ENCODE measurements at regions not wholly inside any gene's neighbourhood (a gene's known extent, or its start where the extent isn't known, plus 50 kb on each side); places are given as distances from the start of the nearest gene placed in this dataset.

GRCh38 chr13:40394304-40394985 lies 272.0 kb downstream of the FOXO1 start:
- no peak for DNase-seq (ENCODE audit: low read depth in 3 of 3, low spot score in 2 of 3)

GRCh38 chr13:40398065-40398464 lies 268.4 kb downstream of the FOXO1 start:
- no peak for DNase-seq (ENCODE audit: low read depth in 3 of 3, low spot score in 2 of 3)

GRCh38 chr13:40399756-40400155 lies 266.7 kb downstream of the FOXO1 start:
- DNase-seq (ENCODE audit: low read depth in 3 of 3, low spot score in 2 of 3): no peak

- peak; percentile 72 to 76 (median 73) for DNase-seq (ENCODE audit: low read depth in 3 of 3, low spot score in 2 of 3)
These were observed 264.3 kb downstream of the FOXO1 start for GRCh38 chr13:40401911-40402776.

GRCh38 chr13:40402931-40403431 lies 263.5 kb downstream of the FOXO1 start:
- no peak for DNase-seq (ENCODE audit: low read depth in 3 of 3, low spot score in 2 of 3)

GRCh38 chr13:40403509-40404241 lies 262.8 kb downstream of the FOXO1 start:
- no peak for DNase-seq (ENCODE audit: low read depth in 3 of 3, low spot score in 2 of 3)

- no peak for DNase-seq (ENCODE audit: low read depth in 3 of 3, low spot score in 2 of 3)
These were observed 262.0 kb downstream of the FOXO1 start for GRCh38 chr13:40404407-40404806.

GRCh38 chr13:40404967-40405716 lies 261.3 kb downstream of the FOXO1 start:
- DNase-seq (ENCODE audit: low read depth in 3 of 3, low spot score in 2 of 3): no peak

- DNase-seq (ENCODE audit: low read depth in 3 of 3, low spot score in 2 of 3): no peak
These were observed 259.9 kb downstream of the FOXO1 start for GRCh38 chr13:40406405-40407120.

GRCh38 chr13:40407567-40407966 lies 258.9 kb downstream of the FOXO1 start:
- no peak for DNase-seq (ENCODE audit: low read depth in 3 of 3, low spot score in 2 of 3)

- no peak for DNase-seq (ENCODE audit: low read depth in 3 of 3, low spot score in 2 of 3)
These were observed 257.8 kb downstream of the FOXO1 start for GRCh38 chr13:40408602-40409001.

- no peak for DNase-seq (ENCODE audit: low read depth in 3 of 3, low spot score in 2 of 3)
These were observed 257.2 kb downstream of the FOXO1 start for GRCh38 chr13:40409278-40409677.

- DNase-seq (ENCODE audit: low read depth in 3 of 3, low spot score in 2 of 3): no peak
These were observed 256.1 kb downstream of the FOXO1 start for GRCh38 chr13:40410315-40410714.

- DNase-seq (ENCODE audit: low read depth in 3 of 3, low spot score in 2 of 3): no peak
These were observed 246.2 kb downstream of the FOXO1 start for GRCh38 chr13:40420160-40420740.

GRCh38 chr13:40422588-40423235 lies 243.7 kb downstream of the FOXO1 start:
- DNase-seq (ENCODE audit: low read depth in 3 of 3, low spot score in 2 of 3): no peak

- DNase-seq (ENCODE audit: low read depth in 3 of 3, low spot score in 2 of 3): no peak
These were observed 238.1 kb downstream of the FOXO1 start for GRCh38 chr13:40428354-40428753.

- no peak for DNase-seq (ENCODE audit: low read depth in 3 of 3, low spot score in 2 of 3)
These were observed 236.5 kb downstream of the FOXO1 start for GRCh38 chr13:40429706-40430545.
